Amniotic epithelial cell (primary cell): ENCODE measurements at regions not wholly inside any gene's neighbourhood (a gene's known extent, or its start where the extent isn't known, plus 50 kb on each side); places are given as distances from the start of the nearest gene placed in this dataset.

Experiments used
- DNase-seq: peaks from one replicate; pipeline ENCODE4 v3.0.0-alpha.2; 2010; ENCODE audit warnings: low read depth

GRCh38 chr16:80040413-80040812 is 439.9 kb upstream of the MAF start:
- no peak for DNase-seq

- no peak for DNase-seq
Measured at GRCh38 chr16:80039777-80040176, 439.2 kb upstream of the MAF start.

GRCh38 chr16:80038566-80038965 is 438.0 kb upstream of the MAF start:
- DNase-seq = no peak

GRCh38 chr16:80034948-80035663 is 434.6 kb upstream of the MAF start:
- DNase-seq = no peak

GRCh38 chr16:80034469-80034826 is 433.9 kb upstream of the MAF start:
- no peak for DNase-seq

- DNase-seq = no peak
Measured at GRCh38 chr16:80033783-80034468, 433.4 kb upstream of the MAF start.

- no peak for DNase-seq
Measured at GRCh38 chr16:80029761-80030481, 429.4 kb upstream of the MAF start.

- no peak for DNase-seq
Measured at GRCh38 chr16:80029381-80029630, 428.8 kb upstream of the MAF start.

GRCh38 chr16:80028581-80029380 is 428.2 kb upstream of the MAF start:
- DNase-seq = no peak

GRCh38 chr16:80027007-80027965 is 426.7 kb upstream of the MAF start:
- peak; percentile 90 for DNase-seq

GRCh38 chr16:80025236-80025635 is 424.7 kb upstream of the MAF start:
- no peak for DNase-seq

GRCh38 chr16:80024443-80024842 is 423.9 kb upstream of the MAF start:
- DNase-seq = no peak

GRCh38 chr16:80023865-80024264 is 423.3 kb upstream of the MAF start:
- DNase-seq = peak; percentile 71

- DNase-seq = no peak
Measured at GRCh38 chr16:80019395-80019794, 418.9 kb upstream of the MAF start.

GRCh38 chr16:80018466-80018865 is 417.9 kb upstream of the MAF start:
- DNase-seq = no peak

GRCh38 chr16:80016731-80017326 is 416.3 kb upstream of the MAF start:
- no peak for DNase-seq

- no peak for DNase-seq
Measured at GRCh38 chr16:80015566-80015965, 415.0 kb upstream of the MAF start.

- peak; percentile 44 for DNase-seq
Measured at GRCh38 chr16:80014241-80014939, 413.9 kb upstream of the MAF start.

- DNase-seq = no peak
Measured at GRCh38 chr16:80012586-80012985, 412.0 kb upstream of the MAF start.

- no peak for DNase-seq
Measured at GRCh38 chr16:80009971-80010659, 409.6 kb upstream of the MAF start.
